ENCODE measurements at regions not wholly inside any gene's neighbourhood (a gene's known extent, or its start where the extent isn't known, plus 50 kb on each side); places are given as distances from the start of the nearest gene placed in this dataset.

DNA sequence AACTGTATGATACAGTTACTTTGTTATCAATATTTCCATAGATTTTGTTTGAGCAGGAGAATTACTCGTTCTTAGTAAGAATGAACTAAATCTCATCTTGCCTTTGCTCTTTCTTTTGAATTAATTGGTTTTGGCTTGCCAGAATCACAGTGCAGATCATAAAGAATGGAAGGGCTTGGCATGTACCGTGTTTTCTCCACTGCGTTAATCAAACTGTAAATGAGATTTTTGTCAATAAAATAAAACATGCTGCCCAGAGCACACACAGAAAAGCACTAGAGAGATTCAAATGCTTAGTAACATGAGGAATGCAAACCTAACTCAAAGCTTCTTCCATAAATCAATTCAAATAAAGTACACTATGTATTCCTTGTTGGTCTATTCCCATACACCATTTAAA is 229.6 kb upstream of the CDH2 start:
- no peak overlapping the region for H3K9ac ChIP-seq (ENCODE audit: control insufficient read depth, extremely low read depth, insufficient read depth, low read length)
- H3K4me3 ChIP-seq (ENCODE audit: control insufficient read depth in 2 of 3, extremely low read depth in 1 of 3, insufficient read depth in 2 of 3, low read depth in 1 of 3, low read length in 3 of 3) = no peak overlapping the region
- H3K9me1 ChIP-seq (ENCODE audit: control insufficient read depth, extremely low read depth, insufficient read depth, low read length) = no peaks in the 10 kb centered on the region
- H3K4me2 ChIP-seq (ENCODE audit: control insufficient read depth, extremely low read depth, insufficient read depth, low read depth, low read length) = no peak overlapping the region
- H3K9me3 ChIP-seq (ENCODE audit: control insufficient read depth, low read depth, low read length) = no peaks in the 10 kb centered on the region
- no peak overlapping the region for H3K27ac ChIP-seq (ENCODE audit: control insufficient read depth, insufficient read depth, low read length)
- FAIRE-seq = no peak
- no peaks in the 10 kb centered on the region for H3K36me3 ChIP-seq (ENCODE audit: control insufficient read depth in 2 of 2, extremely low read depth in 1 of 2, insufficient read depth in 2 of 2, low read length in 2 of 2)
- DNase-seq (ENCODE audit: low read depth, low spot score) = no peak
- no peak for TF ChIP-seq EZH2 (IDR thresholded peaks at IDR 0.05; ENCODE audit: low read length)
- TF ChIP-seq, protein P1, sequence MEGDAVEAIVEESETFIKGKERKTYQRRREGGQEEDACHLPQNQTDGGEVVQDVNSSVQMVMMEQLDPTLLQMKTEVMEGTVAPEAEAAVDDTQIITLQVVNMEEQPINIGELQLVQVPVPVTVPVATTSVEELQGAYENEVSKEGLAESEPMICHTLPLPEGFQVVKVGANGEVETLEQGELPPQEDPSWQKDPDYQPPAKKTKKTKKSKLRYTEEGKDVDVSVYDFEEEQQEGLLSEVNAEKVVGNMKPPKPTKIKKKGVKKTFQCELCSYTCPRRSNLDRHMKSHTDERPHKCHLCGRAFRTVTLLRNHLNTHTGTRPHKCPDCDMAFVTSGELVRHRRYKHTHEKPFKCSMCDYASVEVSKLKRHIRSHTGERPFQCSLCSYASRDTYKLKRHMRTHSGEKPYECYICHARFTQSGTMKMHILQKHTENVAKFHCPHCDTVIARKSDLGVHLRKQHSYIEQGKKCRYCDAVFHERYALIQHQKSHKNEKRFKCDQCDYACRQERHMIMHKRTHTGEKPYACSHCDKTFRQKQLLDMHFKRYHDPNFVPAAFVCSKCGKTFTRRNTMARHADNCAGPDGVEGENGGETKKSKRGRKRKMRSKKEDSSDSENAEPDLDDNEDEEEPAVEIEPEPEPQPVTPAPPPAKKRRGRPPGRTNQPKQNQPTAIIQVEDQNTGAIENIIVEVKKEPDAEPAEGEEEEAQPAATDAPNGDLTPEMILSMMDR (optimal IDR thresholded peaks at IDR 0.05 in 1 of 3, IDR thresholded peaks at IDR 0.05 in 1 of 3, conservative IDR thresholded peaks at IDR 0.05 in 1 of 3; ENCODE audit: extremely low read depth in 1 of 3, insufficient read depth in 2 of 3, low read length in 3 of 3) = no peak
- H3K79me2 ChIP-seq (ENCODE audit: control insufficient read depth, insufficient read depth, low read length) = no peaks in the 10 kb centered on the region
- no peak overlapping the region for H2AFZ ChIP-seq (ENCODE audit: control insufficient read depth, low read length)
- no peaks in the 10 kb centered on the region for H3K27me3 ChIP-seq (ENCODE audit: control insufficient read depth, extremely low read depth, insufficient read depth, low read length)
- no peaks in the 10 kb centered on the region for H3K4me1 ChIP-seq (ENCODE audit: control insufficient read depth, extremely low read depth, insufficient read depth, low read length)
- no peaks in the 10 kb centered on the region for H4K20me1 ChIP-seq (ENCODE audit: control insufficient read depth, extremely low read depth, insufficient read depth, low read length)
- dilution Hi-C loops (cut with MboI; ENCODE audit: extremely low pct_ligation_motif_present, low sequenced_read_pairs) = no loop called here

DNA sequence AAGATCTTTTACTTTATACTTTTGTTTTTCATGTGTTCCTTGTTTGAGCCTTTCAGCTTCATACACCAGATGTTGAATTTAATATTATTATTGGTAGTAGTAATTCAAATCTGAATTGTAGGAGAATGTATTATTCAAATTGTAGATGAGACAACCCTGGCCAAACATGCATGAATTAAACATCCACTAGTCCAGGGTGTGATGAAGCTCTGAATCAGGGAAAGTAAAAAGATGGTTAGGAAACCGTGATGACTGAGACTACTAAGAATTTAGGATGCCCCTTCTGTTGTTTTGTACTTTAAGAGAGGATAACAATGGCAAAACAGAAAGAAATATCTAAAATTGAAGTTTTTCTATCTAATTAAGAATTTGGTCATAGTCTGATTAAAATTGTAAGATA is 227.8 kb upstream of the CDH2 start:
- no peak overlapping the region for H3K4me2 ChIP-seq (ENCODE audit: control insufficient read depth, extremely low read depth, insufficient read depth, low read depth, low read length)
- H4K20me1 ChIP-seq (ENCODE audit: control insufficient read depth, extremely low read depth, insufficient read depth, low read length) = no peaks in the 10 kb centered on the region
- no peak overlapping the region for H3K9ac ChIP-seq (ENCODE audit: control insufficient read depth, extremely low read depth, insufficient read depth, low read length)
- H3K27ac ChIP-seq (ENCODE audit: control insufficient read depth, insufficient read depth, low read length) = no peak overlapping the region
- H3K9me1 ChIP-seq (ENCODE audit: control insufficient read depth, extremely low read depth, insufficient read depth, low read length) = no peaks in the 10 kb centered on the region
- H3K9me3 ChIP-seq (ENCODE audit: control insufficient read depth, low read depth, low read length) = no peaks in the 10 kb centered on the region
- H3K4me1 ChIP-seq (ENCODE audit: control insufficient read depth, extremely low read depth, insufficient read depth, low read length) = no peaks in the 10 kb centered on the region
- H3K79me2 ChIP-seq (ENCODE audit: control insufficient read depth, insufficient read depth, low read length) = no peaks in the 10 kb centered on the region
- no peaks in the 10 kb centered on the region for H3K36me3 ChIP-seq (ENCODE audit: control insufficient read depth in 2 of 2, extremely low read depth in 1 of 2, insufficient read depth in 2 of 2, low read length in 2 of 2)
- no peak overlapping the region for H2AFZ ChIP-seq (ENCODE audit: control insufficient read depth, low read length)
- no peak for TF ChIP-seq EZH2 (IDR thresholded peaks at IDR 0.05; ENCODE audit: low read length)
- TF ChIP-seq, protein P1 (optimal IDR thresholded peaks at IDR 0.05 in 1 of 3, IDR thresholded peaks at IDR 0.05 in 1 of 3, conservative IDR thresholded peaks at IDR 0.05 in 1 of 3; ENCODE audit: extremely low read depth in 1 of 3, insufficient read depth in 2 of 3, low read length in 3 of 3) = no peak
- no peak overlapping the region for H3K4me3 ChIP-seq (ENCODE audit: control insufficient read depth in 2 of 3, extremely low read depth in 1 of 3, insufficient read depth in 2 of 3, low read depth in 1 of 3, low read length in 3 of 3)
- dilution Hi-C loops (cut with MboI; ENCODE audit: extremely low pct_ligation_motif_present, low sequenced_read_pairs) = no loop called here
- no peak for DNase-seq (ENCODE audit: low read depth, low spot score)
- no peak for FAIRE-seq
- H3K27me3 ChIP-seq (ENCODE audit: control insufficient read depth, extremely low read depth, insufficient read depth, low read length) = no peaks in the 10 kb centered on the region

All from keratinocyte (primary cell).